Mesodermal cell (in vitro differentiated cells): ENCODE measurements at regions not wholly inside any gene's neighbourhood (a gene's known extent, or its start where the extent isn't known, plus 50 kb on each side); places are given as distances from the start of the nearest gene placed in this dataset.
"Not testable (repeated sequence)": the region's sequence is repeated elsewhere in the genome, so short reads cannot be mapped to it uniquely, and the experiment has no call there.

ENCODE experiments used
- H3K27ac ChIP-seq: 2 replicates; pipeline ENCODE4 v1.7.0; 2013; ENCODE audit warnings: mild to moderate bottlenecking, low read depth, low read length, moderate library complexity; ENCODE audit not compliant: severe bottlenecking
- H3K36me3 ChIP-seq: 2 replicates; pipeline ENCODE4 v1.7.1; 2013; ENCODE audit warnings: mild to moderate bottlenecking, low read length, moderate library complexity; ENCODE audit not compliant: control insufficient read depth, insufficient read depth
- H3K4me1 ChIP-seq: one replicate; pipeline ENCODE4 v1.7.1; 2013; ENCODE audit warnings: mild to moderate bottlenecking, low read length; ENCODE audit not compliant: insufficient read depth, control insufficient read depth, poor library complexity, severe bottlenecking
- H3K4me3 ChIP-seq: 2 replicates; pipeline ENCODE4 v1.7.0; 2013; ENCODE audit warnings: low read length, control low read depth, mild to moderate bottlenecking; ENCODE audit not compliant: insufficient read depth, poor library complexity, severe bottlenecking; ENCODE audit errors: extremely low read depth
- H3K9me3 ChIP-seq: 2 replicates; pipeline ENCODE4 v1.7.1; 2013; ENCODE audit warnings: mild to moderate bottlenecking, low read length, moderate library complexity; ENCODE audit not compliant: control insufficient read depth
- WGBS, 2 experiments: methylation state at CpG; one replicate each; pipeline ENCODE4 v1.1.5; 2013; ENCODE audit warnings: missing lambda C conversion rate in 2 of 2; ENCODE audit not compliant: insufficient coverage in 2 of 2; 5-methylcytosine and 5-hydroxymethylcytosine counted together

GRCh38 chr15:25244731-25245585, 193.9 kb downstream of the UBE3A start:
- Histone ChIP-seq H3K27ac (no peak overlapping the region), H3K4me3 (no peak overlapping the region), H3K4me1 (no peaks in the 10 kb centered on the region), H3K36me3 (no peaks in the 10 kb centered on the region), H3K9me3 (peaks cover 59% of the 10 kb centered on the region)
- 84 to 86% methylated on average over 14 of the region's 15 CpGs for WGBS, 2 experiments

GRCh38 chr15:25245801-25246622, 192.8 kb downstream of the UBE3A start:
- 77 to 83% methylated on average over 15 to 17 of the region's 17 CpGs for WGBS, 2 experiments
- H3K36me3 ChIP-seq, result no peaks in the 10 kb centered on the region
- peaks cover 61% of the 10 kb centered on the region for H3K9me3 ChIP-seq
- no peak overlapping the region for H3K4me3 ChIP-seq
- H3K4me1 ChIP-seq, result no peaks in the 10 kb centered on the region
- no peak overlapping the region for H3K27ac ChIP-seq

- 84 to 87% methylated on average over 18 to 20 of the region's 20 CpGs for WGBS, 2 experiments
Measured at GRCh38 chr15:25246641-25247406, 192.0 kb downstream of the UBE3A start.

GRCh38 chr15:25247407-25248038, 191.3 kb downstream of the UBE3A start:
- no peaks in the 10 kb centered on the region for H3K36me3 ChIP-seq
- H3K27ac ChIP-seq, result no peak overlapping the region
- H3K9me3 ChIP-seq, result peaks cover 66% of the 10 kb centered on the region
- no peak overlapping the region for H3K4me3 ChIP-seq
- no peaks in the 10 kb centered on the region for H3K4me1 ChIP-seq
- 86 to 92% methylated on average over 8 to 9 of the region's 11 CpGs for WGBS, 2 experiments

More at GRCh38 chr15:25246641-25247406, 192.0 kb downstream of the UBE3A start:
- no peaks in the 10 kb centered on the region for H3K4me1 ChIP-seq
- no peak overlapping the region for H3K4me3 ChIP-seq
- no peak overlapping the region for H3K27ac ChIP-seq
- H3K9me3 ChIP-seq, result peaks cover 69% of the 10 kb centered on the region
- no peaks in the 10 kb centered on the region for H3K36me3 ChIP-seq

- 60 to 71% methylated on average over 1 of the region's 6 CpGs for WGBS, 2 experiments
- not testable (repeated sequence) for H3K4me1 ChIP-seq, H3K36me3 ChIP-seq, H3K27ac ChIP-seq, H3K4me3 ChIP-seq
- peaks cover 62% of the 10 kb centered on the region for H3K9me3 ChIP-seq
Measured at GRCh38 chr15:25248087-25248486, 190.7 kb downstream of the UBE3A start.

- H3K9me3 ChIP-seq, result peaks cover 57% of the 10 kb centered on the region
- H3K36me3 ChIP-seq, result no peaks in the 10 kb centered on the region
- H3K4me3 ChIP-seq, result no peak overlapping the region
- no peaks in the 10 kb centered on the region for H3K4me1 ChIP-seq
- WGBS, 2 experiments, result 85 to 87% methylated on average over 6 to 8 of the region's 8 CpGs
- no peak overlapping the region for H3K27ac ChIP-seq
Measured at GRCh38 chr15:25248583-25249235, 190.1 kb downstream of the UBE3A start.

- H3K9me3 ChIP-seq, result peaks cover 62% of the 10 kb centered on the region
- H3K27ac ChIP-seq, result no peak overlapping the region
- WGBS, 2 experiments, result 73 to 81% methylated on average over 11 of the region's 13 CpGs
- H3K4me1 ChIP-seq, result no peaks in the 10 kb centered on the region
- H3K4me3 ChIP-seq, result no peak overlapping the region
- H3K36me3 ChIP-seq, result no peaks in the 10 kb centered on the region
Measured at GRCh38 chr15:25249236-25250010, 189.4 kb downstream of the UBE3A start.

GRCh38 chr15:25250011-25250596, 188.7 kb downstream of the UBE3A start:
- Histone ChIP-seq H3K4me1 (no peaks in the 10 kb centered on the region), H3K4me3 (no peak overlapping the region), H3K36me3 (no peaks in the 10 kb centered on the region), H3K27ac (no peak overlapping the region), H3K9me3 (peaks cover 60% of the 10 kb centered on the region)
- WGBS, 2 experiments, result 70 to 72% methylated on average over 4 to 5 of the region's 5 CpGs

- WGBS, 2 experiments, result 88 to 89% methylated on average over 11 to 12 of the region's 14 CpGs
- no peak overlapping the region for H3K4me3 ChIP-seq
- H3K4me1 ChIP-seq, result no peaks in the 10 kb centered on the region
- H3K36me3 ChIP-seq, result no peaks in the 10 kb centered on the region
- no peak overlapping the region for H3K27ac ChIP-seq
- H3K9me3 ChIP-seq, result peaks cover 58% of the 10 kb centered on the region
Measured at GRCh38 chr15:25250906-25251622, 187.8 kb downstream of the UBE3A start.
